ENCODE measurements at regions not wholly inside any gene's neighbourhood (a gene's known extent, or its start where the extent isn't known, plus 50 kb on each side); places are given as distances from the start of the nearest gene placed in this dataset.

DNA sequence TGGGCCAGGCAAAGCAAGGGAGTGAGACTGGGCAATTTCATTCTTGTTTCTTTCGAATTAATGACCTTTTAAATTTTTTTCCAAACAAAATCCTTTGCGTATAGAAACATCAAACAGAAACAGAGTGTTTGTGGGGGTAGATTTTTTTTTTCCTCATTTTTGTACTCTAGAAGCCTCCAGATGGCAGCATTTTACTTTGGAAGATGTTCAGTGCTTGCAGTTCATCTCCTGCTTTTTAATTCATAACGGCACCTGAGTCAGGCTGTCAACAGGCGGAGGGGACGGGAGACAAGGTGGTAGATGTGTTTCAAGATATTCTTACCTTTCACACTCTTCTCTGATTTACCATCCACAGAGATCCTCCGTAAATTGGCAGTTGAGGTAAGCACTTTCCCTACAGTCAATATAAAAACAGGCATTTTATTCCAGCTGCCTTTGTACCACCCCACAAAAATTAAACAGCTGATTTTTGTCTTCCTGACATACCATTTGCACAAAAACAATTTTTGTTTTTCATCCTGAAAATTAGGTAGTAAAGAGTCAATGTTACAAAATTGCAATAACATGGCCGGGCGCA, 99.5 kb upstream of the FBXL17 start:
- TF ChIP-seq ZNF426 (tag by site-specific recombination; IDR thresholded peaks at IDR 0.05): no peak
- no peak for TF ChIP-seq SETDB1 (IDR thresholded peaks at IDR 0.05; ENCODE audit: insufficient read length, low read length)
